ENCODE measurements at regions not wholly inside any gene's neighbourhood (a gene's known extent, or its start where the extent isn't known, plus 50 kb on each side); places are given as distances from the start of the nearest gene placed in this dataset.
A peak's percentile ranks its signal among the peaks of the same experiment; 100 is the strongest.

- DNase-seq (ENCODE audit: low read depth) (no peak), FAIRE-seq (no peak)
- H3K79me2 ChIP-seq (ENCODE audit: insufficient read depth, low read length): no peaks in the 10 kb centered on the region
- no peak overlapping the region for H3K27ac Mint-ChIP-seq (ENCODE audit: unreplicated experiment)
- no peaks in the 10 kb centered on the region for H4K20me1 ChIP-seq (ENCODE audit: insufficient read depth, low read length)
- H3K9ac ChIP-seq (ENCODE audit: low read length): no peak overlapping the region
- no peaks in the 10 kb centered on the region for H3K4me1 ChIP-seq (ENCODE audit: insufficient read depth, low read length)
- no peaks in the 10 kb centered on the region for H3K27me3 ChIP-seq (ENCODE audit: insufficient read depth, low read length)
- H2AFZ ChIP-seq (ENCODE audit: low read depth, low read length): no peak overlapping the region
- TF ChIP-seq CTCF (IDR thresholded peaks at IDR 0.05; ENCODE audit: insufficient read depth, low read depth, low read length) (peak; percentile 57), EZH2 (IDR thresholded peaks at IDR 0.05; ENCODE audit: insufficient read depth, low read length) (no peak)
- H3K4me3 Mint-ChIP-seq (ENCODE audit: unreplicated experiment): no peak overlapping the region
- peaks cover 4% of the 10 kb centered on the region for H3K27me3 Mint-ChIP-seq (ENCODE audit: low read depth, unreplicated experiment)
- no peaks in the 10 kb centered on the region for H3K36me3 ChIP-seq (ENCODE audit: insufficient read depth, low read length)
- no peak overlapping the region for H3K4me3 ChIP-seq (ENCODE audit: insufficient read depth, low read depth, low read length)
- no peak overlapping the region for H3K4me2 ChIP-seq (ENCODE audit: low read length)
- no peaks in the 10 kb centered on the region for H3K36me3 Mint-ChIP-seq (ENCODE audit: low read depth, unreplicated experiment)
- H3K27ac ChIP-seq (ENCODE audit: low read depth, low read length): no peak overlapping the region
- no peaks in the 10 kb centered on the region for H3K9me3 ChIP-seq (ENCODE audit: insufficient read depth, low read depth, low read length)
- no peaks in the 10 kb centered on the region for H3K4me1 Mint-ChIP-seq (ENCODE audit: low read depth, unreplicated experiment)
- peaks cover 2% of the 10 kb centered on the region for H3K9me3 Mint-ChIP-seq (ENCODE audit: unreplicated experiment)
These were observed 481.0 kb downstream of the TNS3 start for GRCh38 chr7:47100817-47101435.

- H3K4me2 ChIP-seq (ENCODE audit: low read length): no peak overlapping the region
- H4K20me1 ChIP-seq (ENCODE audit: insufficient read depth, low read length): no peaks in the 10 kb centered on the region
- H3K79me2 ChIP-seq (ENCODE audit: insufficient read depth, low read length): no peaks in the 10 kb centered on the region
- peaks cover 1% of the 10 kb centered on the region for H3K4me1 Mint-ChIP-seq (ENCODE audit: low read depth, unreplicated experiment)
- H3K4me1 ChIP-seq (ENCODE audit: insufficient read depth, low read length): no peaks in the 10 kb centered on the region
- H3K9ac ChIP-seq (ENCODE audit: low read length): no peak overlapping the region
- H3K27ac ChIP-seq (ENCODE audit: low read depth, low read length): no peak overlapping the region
- no peaks in the 10 kb centered on the region for H3K9me3 ChIP-seq (ENCODE audit: insufficient read depth, low read depth, low read length)
- FAIRE-seq: no peak
- DNase-seq (ENCODE audit: low read depth): no peak
- no peak overlapping the region for H3K4me3 ChIP-seq (ENCODE audit: insufficient read depth, low read depth, low read length)
- H3K9me3 Mint-ChIP-seq (ENCODE audit: unreplicated experiment): peaks cover 2% of the 10 kb centered on the region
- no peak overlapping the region for H3K27ac Mint-ChIP-seq (ENCODE audit: unreplicated experiment)
- no peaks in the 10 kb centered on the region for H3K36me3 Mint-ChIP-seq (ENCODE audit: low read depth, unreplicated experiment)
- TF ChIP-seq EZH2 (IDR thresholded peaks at IDR 0.05; ENCODE audit: insufficient read depth, low read length): no peak
- TF ChIP-seq CTCF (IDR thresholded peaks at IDR 0.05; ENCODE audit: insufficient read depth, low read depth, low read length): no peak
- no peak overlapping the region for H3K4me3 Mint-ChIP-seq (ENCODE audit: unreplicated experiment)
- H2AFZ ChIP-seq (ENCODE audit: low read depth, low read length): no peak overlapping the region
- peaks cover 4% of the 10 kb centered on the region for H3K27me3 Mint-ChIP-seq (ENCODE audit: low read depth, unreplicated experiment)
- no peaks in the 10 kb centered on the region for H3K36me3 ChIP-seq (ENCODE audit: insufficient read depth, low read length)
- no peaks in the 10 kb centered on the region for H3K27me3 ChIP-seq (ENCODE audit: insufficient read depth, low read length)
These were observed 481.6 kb downstream of the TNS3 start for GRCh38 chr7:47100148-47100816.

- no peaks in the 10 kb centered on the region for H4K20me1 ChIP-seq (ENCODE audit: insufficient read depth, low read length)
- no peaks in the 10 kb centered on the region for H3K36me3 ChIP-seq (ENCODE audit: insufficient read depth, low read length)
- H3K4me2 ChIP-seq (ENCODE audit: low read length): no peak overlapping the region
- H3K9me3 Mint-ChIP-seq (ENCODE audit: unreplicated experiment): peaks cover 2% of the 10 kb centered on the region
- no peak overlapping the region for H2AFZ ChIP-seq (ENCODE audit: low read depth, low read length)
- no peaks in the 10 kb centered on the region for H3K27me3 ChIP-seq (ENCODE audit: insufficient read depth, low read length)
- no peak overlapping the region for H3K4me3 ChIP-seq (ENCODE audit: insufficient read depth, low read depth, low read length)
- no peak for FAIRE-seq
- no peak overlapping the region for H3K27ac Mint-ChIP-seq (ENCODE audit: unreplicated experiment)
- no peaks in the 10 kb centered on the region for H3K9me3 ChIP-seq (ENCODE audit: insufficient read depth, low read depth, low read length)
- no peak overlapping the region for H3K27ac ChIP-seq (ENCODE audit: low read depth, low read length)
- no peaks in the 10 kb centered on the region for H3K4me1 ChIP-seq (ENCODE audit: insufficient read depth, low read length)
- no peaks in the 10 kb centered on the region for H3K36me3 Mint-ChIP-seq (ENCODE audit: low read depth, unreplicated experiment)
- no peak overlapping the region for H3K9ac ChIP-seq (ENCODE audit: low read length)
- H3K4me1 Mint-ChIP-seq (ENCODE audit: low read depth, unreplicated experiment): peaks cover 1% of the 10 kb centered on the region
- no peaks in the 10 kb centered on the region for H3K79me2 ChIP-seq (ENCODE audit: insufficient read depth, low read length)
- TF ChIP-seq CTCF (IDR thresholded peaks at IDR 0.05; ENCODE audit: insufficient read depth, low read depth, low read length) (no peak), EZH2 (IDR thresholded peaks at IDR 0.05; ENCODE audit: insufficient read depth, low read length) (no peak)
- H3K4me3 Mint-ChIP-seq (ENCODE audit: unreplicated experiment): no peak overlapping the region
- DNase-seq (ENCODE audit: low read depth): no peak
- H3K27me3 Mint-ChIP-seq (ENCODE audit: low read depth, unreplicated experiment): peaks cover 4% of the 10 kb centered on the region
These were observed 484.5 kb downstream of the TNS3 start for GRCh38 chr7:47097431-47097830.
